GM19395 (cell line): ENCODE measurements at regions not wholly inside any gene's neighbourhood (a gene's known extent, or its start where the extent isn't known, plus 50 kb on each side); places are given as distances from the start of the nearest gene placed in this dataset.

Source experiments
- ATAC-seq: cut with Tn5 transposase; IDR thresholded peaks from one replicate; pipeline ENCODE4 v1.9.1; 2021; ENCODE audit warnings: mild to moderate bottlenecking, moderate library complexity; ENCODE audit not compliant: unreplicated experiment

DNA sequence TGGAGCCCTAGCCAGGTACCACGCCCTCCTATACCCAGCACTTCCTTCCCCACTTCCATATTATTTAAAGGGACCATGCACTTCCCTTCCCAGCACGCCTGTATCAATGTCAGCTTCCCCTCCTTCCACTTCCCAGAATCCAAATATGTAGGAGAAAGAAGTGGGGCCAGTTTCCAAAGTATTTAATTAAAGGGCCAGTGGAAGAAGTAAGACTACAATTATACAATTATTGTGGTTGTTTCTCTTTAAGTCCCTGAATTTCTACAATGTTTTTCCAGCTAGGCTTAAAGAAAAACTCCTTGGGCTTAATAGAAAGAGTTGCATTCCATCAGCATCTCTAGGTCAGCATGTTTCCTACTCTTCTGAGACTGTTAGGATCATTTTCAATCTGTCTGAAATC, 515.8 kb downstream of the PREX1 start:
- ATAC-seq, result no peak

DNA sequence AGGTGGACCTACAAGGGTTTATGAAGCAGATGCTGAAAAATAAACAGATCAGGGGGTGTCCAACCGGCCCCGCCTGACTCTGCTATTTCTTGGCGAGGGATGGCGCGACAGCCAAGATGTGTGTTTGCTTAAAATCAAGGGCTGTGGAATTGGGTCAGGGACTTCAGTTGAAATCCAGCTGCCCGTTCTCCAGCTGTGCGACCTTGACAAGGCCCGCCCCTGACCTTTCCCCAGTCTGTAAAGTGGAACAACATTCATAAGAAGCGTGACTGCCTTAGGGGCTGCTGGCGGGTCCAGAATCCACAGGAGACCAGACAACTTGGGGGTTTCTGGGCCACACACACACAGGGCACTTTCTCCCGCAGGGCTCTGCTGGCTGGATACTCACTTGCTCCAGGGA, 517.5 kb downstream of the PREX1 start:
- ATAC-seq, result no peak

DNA sequence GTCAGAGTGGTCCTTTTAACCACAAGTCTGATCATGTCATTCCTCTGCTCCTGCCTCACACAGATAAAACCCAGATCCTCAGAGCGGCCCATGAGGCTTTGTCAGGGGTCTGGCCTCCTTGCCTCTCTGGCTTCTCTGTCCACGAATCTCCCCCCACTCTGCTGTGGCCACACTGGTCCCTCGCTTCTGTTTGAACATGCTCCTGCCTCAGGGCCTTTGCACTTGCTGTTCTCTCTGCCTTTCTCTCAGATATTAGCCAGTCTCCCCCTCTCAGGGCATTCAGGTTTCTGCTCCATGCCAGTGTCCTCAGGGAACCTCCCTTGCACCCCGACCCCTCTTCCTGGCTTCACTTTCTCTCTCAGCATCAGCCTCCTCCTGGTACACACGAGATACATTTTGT, 518.5 kb downstream of the PREX1 start:
- no peak for ATAC-seq

DNA sequence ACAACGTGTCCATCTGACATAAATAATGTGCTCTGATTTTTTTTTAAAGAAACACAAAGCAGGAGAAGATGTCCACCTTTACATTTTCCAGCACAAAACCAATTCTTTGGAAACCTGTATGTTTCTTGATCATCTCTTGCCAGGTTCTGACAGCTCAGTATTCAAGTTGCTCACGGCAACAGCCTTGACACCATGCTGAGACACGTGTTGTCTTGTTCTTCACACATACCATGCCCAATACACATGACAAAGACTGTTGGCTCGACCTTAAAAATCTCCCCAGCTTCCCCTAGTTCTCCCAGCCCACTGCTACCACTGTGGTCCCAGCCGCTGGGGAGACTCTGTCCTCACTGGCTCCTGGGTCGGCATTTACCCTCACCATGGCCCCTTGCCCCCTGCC, 518.9 kb downstream of the PREX1 start:
- no peak for ATAC-seq

DNA sequence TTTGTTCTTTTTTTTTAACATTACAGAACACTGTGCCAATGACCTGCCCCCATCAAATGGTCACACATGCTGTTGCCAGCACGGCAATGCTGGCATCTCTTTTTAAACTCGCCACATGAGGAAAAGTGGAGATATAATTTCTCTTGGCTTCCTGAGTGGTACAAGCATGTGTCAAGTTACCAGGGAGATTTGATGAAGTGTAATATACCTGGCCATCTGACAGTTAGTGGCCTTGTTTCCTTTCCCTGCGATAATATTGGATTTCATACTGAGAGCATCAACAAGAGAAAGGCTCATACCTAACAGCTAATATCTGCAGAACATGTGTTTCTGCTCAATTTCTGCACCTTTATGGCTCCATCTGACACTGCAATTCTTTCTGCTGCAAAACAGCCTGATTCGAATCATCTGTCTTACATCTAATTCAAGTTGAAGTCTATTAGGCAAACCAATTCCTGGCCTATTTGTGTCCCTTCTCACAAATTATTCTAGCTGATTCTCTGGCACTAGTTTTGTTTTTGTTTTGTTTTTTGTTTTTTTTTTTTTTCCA, 519.5 kb downstream of the PREX1 start:
- no peak for ATAC-seq

DNA sequence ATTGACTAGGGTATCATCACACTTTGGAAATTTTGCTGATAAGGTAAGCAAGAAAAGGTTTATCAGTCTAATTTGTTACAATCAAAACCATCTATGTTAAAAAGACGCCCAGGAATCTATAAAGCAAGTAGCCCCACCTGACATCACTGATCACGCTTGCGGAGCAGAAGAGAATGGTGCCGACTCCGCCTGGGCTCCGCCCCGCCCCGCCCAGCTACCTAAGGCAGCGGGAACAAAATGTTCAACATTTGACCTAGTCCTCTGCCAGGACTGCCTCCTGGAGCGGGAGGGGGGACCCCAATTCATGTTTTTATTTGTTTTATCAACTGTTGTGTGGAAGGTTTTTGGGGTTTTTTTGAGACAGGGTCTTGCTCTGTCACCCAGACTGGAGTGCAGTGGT, 520.5 kb downstream of the PREX1 start:
- ATAC-seq, result no peak

DNA sequence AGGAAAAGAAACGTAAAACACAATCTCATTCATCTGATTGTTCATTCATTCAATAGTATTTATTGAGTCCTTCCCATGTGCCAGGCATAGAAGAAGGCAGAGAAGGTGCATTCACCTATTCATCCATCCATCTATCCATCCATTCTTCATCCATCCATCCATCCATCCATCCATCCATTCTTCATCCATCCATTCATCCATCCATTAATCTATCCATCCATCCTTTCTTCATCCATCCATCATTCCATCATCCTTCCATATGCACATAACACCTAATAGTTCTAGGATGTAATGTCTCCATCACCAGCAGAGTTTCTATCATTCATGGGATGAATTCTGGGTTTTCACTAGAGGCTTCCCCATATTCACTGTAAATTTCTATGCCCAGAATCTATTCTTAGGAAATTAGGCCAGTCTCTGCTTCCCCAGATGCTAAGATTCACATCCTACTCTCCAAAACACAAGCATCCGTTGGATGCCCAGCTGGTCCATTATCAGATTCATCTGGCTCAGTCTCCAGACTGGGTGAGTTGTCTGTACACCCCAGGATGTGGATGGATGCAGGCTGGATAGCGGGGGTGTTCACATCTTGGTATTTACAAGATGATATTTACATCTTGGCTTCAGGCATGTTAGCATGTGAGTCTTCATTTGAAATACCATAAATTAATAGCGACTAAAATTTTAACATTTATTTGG, 517.7 kb upstream of the SULF2 start:
- no peak for ATAC-seq

DNA sequence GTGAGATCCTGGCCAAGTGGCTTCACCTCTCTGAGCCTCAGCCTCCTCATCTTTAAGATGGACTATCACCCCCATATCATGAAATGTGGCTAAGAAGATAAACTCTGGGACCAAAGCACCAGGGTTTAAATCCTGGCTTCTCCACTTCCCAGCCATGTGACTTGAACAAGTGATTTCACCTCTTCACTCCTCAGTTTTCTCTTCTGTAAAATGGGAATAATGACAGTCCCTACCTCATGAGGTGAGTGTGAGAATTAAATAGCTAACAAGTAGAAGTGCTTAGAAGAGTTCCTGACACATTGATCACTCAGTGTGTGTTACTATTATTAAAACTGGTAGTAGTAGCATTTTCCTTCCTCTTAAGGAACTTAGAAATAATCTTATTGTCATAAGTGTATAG, 516.9 kb upstream of the SULF2 start:
- ATAC-seq, result no peak

DNA sequence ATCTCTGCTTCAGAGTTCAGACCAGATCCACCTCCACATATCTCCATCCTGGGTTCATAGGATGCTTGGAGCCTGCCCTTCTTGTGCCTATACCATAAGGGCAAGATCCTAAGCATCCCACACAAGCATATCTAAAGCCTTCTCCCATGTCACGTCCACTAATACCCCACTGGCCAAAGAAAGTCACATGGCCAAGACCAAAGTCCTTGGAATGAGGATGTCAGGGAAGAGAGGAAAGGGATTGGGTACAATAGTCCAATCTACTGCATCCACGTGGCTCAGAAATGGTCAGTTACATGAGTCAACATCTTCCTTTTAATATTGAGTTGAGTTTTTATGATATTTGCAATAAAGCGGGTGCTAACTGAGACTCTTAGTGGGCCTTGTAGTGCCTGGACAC, 515.9 kb upstream of the SULF2 start:
- no peak for ATAC-seq

DNA sequence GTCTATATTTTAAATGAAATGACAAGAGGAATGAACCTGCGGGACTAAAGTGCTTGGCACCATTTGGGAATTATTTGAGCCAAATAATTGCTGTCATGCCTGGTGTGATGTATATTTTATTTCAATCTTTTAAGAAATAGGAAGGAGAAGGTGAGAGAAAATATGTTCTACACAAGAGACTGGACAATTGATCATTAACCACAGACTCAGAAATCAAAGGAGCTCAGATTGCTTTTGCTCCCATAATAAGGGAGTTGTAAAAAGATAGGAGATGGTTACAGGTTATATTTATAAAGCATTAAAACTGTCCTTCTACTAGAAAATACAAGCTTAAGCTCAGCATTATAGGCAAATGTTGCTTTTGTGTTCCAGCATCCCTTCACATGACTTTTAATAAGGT, 515.2 kb upstream of the SULF2 start:
- ATAC-seq, result no peak

DNA sequence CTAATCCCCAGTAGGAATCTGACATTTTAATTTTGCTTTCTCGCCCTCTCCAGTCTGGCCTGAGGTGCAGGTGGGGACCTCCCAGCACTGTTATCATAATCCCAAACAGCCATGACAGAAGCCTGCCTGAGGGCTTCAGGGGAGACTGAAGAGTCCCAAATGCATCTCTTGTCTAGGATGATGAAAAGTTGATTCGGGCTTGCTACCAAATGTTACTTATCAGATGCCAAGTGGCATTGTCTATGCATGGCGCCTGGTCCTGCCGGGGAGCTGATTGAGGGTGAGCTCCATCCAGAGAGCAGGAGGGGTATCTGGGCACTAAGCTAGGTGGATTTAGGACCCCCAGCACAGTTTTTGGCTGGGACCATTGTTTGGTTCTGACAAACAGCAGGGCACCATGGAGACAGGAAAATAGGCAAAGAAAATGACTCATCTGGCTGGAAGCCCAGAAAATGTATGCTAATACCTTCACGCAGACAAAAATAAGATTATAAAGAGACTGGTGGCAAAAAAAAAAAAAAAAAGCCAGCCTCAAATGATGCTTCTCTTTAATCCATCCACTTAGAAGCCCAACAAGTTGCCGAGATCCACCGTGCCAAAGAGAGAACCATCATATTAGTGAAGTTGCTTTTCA, 513.7 kb upstream of the SULF2 start:
- no peak for ATAC-seq

DNA sequence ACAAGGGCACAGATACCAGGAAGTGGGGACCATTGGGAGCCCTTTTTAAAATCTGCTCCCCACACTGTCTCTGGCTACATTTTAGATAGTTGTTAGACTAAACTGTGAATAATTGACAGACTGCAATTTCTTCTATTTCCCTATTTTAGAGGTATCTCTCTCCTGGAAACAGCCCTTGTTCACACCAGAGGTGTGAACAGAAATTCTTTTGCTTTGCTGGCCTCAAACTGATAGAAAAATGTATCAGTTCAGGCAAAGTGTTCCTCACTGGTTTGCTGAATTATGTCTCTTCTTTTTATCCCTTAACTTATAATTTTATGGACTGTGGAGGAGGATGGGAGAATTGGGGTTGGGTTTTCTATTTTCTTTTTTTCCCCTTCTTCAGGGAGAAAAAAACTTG, 513.2 kb upstream of the SULF2 start:
- ATAC-seq, result no peak

DNA sequence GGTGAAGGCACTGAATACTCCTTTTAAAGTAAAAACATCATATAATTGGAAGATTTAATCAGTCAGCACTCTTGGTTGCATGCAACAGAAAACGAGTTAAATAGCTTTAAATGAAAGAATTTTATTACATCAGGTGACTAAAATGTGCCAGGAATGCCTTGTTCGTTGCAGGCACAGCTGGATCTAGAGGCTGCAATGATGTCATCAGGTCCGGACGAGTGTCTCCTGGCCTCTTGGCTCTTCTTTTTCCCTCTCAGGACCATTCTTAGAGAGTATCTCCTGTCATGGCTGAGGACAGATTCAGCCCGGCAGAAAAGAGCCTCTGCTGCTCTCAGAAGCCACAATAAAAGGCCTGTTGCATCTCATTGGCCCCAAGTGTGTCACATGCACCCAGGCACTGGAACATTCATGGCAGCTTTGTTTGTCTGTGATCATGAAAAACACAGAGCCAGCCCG, 510.7 kb upstream of the SULF2 start:
- no peak for ATAC-seq

DNA sequence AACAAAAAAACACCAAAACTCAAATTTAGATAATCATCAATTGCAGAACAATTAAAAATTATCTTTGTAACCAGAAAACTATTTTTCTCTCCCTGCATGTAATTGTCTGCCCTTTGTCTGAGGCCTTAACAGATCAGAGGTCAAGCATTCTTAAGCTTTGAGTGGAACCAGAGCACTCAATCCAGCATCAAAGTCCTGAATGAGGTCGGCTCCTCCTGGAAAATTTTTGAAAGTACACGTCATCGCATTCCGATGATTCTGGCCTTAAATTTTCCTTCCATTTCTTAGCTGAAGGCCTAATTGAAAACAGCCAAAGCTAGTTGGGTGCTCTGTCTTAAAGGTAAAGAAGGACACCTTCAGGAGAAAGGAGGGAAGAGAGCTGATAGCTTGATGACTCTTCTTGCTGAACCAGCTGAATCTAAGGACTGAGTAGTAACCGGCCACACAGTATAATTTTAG, 510.2 kb upstream of the SULF2 start:
- no peak for ATAC-seq

DNA sequence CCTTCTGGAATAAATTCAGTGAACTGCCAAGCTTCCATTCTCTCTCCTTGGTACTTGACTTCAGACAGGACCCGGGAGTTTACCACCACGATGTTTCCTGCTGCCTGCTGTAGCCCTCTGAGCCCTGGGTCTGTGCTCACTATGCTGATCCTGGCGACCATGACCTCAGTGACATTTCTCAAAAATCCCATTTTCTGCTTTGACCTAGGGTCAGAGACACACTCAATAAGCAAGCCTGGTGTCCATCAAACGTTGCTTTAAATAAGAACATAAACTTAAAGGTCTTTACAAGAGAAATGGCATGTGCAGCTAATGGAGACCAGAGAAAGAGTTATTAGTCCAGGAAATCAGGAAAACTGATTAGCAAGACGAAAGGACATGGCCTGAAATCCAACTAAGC, 509.7 kb upstream of the SULF2 start:
- no peak for ATAC-seq

DNA sequence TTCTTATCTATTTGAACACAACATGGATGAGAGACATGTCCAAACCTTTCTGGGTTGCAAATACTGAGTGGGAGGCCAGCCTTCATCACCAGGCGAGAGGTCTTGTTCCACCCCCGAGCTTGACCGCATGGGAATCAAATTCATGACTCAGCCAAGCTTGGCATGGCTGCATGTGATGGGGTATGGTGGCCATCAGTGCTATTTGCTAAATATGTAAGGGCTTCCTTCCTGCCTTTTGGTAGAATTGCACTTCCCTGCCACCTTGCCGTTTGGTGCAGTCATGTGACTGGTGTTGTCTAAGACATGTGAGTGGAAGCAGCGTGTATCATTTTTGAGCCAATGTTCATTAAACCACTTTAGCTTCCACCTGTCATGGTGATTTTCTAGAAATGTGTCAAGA, 508.9 kb upstream of the SULF2 start:
- ATAC-seq, result no peak

DNA sequence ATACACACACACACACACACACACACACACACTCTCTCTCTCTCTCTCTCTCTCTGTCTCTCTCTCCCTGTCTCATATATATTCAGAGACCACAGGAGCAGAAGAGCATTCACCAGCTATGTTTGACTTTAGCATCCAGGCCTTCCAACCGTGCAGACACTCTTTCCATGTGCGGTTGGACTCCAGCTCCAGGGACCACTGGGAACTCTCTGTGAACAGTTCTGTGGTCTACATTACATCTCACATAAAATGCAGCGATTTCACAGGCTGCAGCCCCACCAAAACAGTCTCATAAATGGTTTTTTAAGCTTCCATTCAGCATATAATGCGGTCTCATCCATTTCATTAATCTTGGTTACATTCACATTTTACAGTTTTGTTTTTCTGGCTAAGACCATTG, 508.4 kb upstream of the SULF2 start:
- no peak for ATAC-seq

DNA sequence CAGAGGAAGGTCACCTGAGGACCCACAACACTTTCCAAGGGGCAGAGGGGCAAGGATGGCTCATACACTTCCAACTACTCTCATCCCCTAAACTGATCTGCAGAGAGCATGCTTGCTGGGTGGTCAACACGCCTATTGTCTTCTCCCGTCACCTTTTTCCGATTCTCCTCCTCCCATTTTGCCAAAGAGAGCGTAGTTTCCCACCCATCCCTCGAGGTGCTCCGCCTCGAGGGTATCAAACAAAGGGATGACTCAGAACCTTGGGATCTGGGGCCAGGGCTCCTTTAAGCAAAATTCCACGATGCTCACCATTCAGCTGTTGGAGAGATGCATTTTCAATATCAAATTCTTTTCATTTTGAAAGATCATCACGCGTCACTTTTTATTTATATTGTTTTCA, 507.5 kb upstream of the SULF2 start:
- ATAC-seq, result no peak

DNA sequence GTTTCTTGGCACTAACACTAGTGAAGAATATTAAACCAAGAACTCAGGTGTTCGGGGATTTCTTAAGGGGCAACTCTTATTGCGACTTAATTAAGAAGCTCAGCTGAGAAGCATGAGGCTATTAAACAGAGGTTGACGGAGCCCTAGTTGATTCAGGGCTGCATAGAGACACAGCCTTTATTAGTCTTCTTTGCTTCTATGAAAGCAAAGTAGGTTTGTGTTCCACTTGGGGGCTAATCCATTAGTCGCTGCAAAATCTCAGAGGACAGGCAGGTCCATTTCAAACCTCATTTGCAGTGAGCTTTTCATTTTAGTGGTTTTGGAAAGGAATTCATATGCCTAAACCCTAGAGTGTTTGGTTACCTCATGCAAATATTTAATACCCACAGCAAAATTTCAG, 506.6 kb upstream of the SULF2 start:
- ATAC-seq, result no peak

DNA sequence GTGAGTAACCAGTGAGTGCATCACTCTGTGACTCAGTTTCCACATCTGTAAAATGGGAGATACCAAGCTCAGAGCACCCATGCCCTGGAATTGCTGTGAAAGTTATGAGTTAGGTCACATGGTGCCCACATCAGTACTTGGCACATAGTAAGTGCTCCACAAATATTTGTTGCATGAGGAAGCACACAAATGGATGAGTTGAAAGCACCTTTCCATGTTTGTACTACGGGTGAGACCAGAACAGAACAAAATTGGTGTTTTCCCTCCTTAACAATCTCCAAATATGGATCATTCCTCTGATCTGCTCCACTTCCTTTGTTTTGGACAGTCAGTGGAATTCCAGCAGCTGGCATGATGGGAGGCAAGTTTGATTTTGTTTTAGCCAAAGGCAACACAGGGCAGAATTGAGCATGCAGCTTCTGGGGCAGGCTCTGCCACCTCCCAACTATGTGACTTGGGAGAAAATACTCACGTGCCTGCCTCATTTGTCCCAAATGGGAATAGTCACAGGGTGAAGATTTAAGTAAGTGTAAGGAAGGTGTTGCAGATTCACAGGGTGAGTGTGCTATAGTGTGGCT, 503.7 kb upstream of the SULF2 start:
- no peak for ATAC-seq

DNA sequence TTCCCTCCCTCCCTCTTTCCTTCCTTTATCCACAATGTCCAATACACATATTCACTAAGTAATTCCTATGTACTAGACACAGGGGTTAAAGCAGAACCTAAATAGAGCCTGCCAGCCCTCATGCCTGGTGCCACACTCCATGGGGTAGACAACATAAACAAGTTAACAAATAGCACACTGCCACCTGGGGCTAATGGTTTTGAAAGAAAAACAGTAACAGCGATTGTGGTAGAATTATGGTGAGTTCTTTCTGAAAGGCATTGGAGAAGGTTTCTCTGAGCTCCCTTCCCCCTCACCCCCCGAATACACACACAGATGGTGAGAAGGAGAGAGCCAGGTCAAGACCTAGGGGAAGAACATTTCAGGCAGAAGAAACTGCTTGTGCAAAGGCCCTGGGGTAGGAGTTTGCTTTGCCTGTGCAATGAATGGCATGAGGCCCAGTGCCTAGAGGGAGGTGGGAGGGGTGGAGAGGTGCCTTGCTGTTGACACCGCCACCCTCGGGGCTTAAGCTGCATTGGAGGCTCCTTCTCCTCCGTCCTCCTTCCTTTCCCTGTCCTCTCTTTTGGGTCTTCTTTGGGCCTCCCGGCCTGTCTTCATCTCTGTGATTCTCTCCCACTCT, 502.4 kb upstream of the SULF2 start:
- ATAC-seq, result no peak

DNA sequence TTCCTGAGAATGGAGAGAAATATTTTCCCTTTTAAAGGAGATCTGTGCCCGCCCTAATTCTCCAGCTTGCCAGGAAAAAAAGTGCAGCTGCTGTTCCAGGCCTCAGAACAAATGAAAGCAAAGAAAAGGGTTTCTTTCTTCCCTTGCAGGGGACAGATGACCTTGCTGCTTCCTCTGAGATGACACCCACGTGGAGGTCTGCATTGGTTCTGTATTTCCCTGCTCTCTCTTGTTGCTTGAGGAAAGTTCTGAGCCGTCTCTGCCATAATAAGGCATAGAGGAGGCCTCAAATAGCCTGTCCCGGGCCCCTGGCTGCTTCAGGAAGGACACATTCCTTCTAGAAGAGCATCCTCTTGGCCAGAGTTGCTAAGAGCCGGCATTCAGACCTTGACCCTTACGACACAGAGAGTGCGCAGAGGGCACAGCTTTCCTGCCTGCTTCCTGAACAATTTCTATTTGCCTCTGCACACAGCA, 501.8 kb upstream of the SULF2 start:
- ATAC-seq, result no peak
